ENCODE measurements at regions not wholly inside any gene's neighbourhood (a gene's known extent, or its start where the extent isn't known, plus 50 kb on each side); places are given as distances from the start of the nearest gene placed in this dataset.

GRCh38 chr20:40591536-40591935, 97.5 kb downstream of the MAFB start:
- DNase-seq (ENCODE audit: low read depth in 4 of 4, low spot score in 3 of 4), result no peak

GRCh38 chr20:40591119-40591518, 97.9 kb downstream of the MAFB start:
- DNase-seq (ENCODE audit: low read depth in 4 of 4, low spot score in 3 of 4), result no peak

- no peak for DNase-seq (ENCODE audit: low read depth in 4 of 4, low spot score in 3 of 4)
These were observed 99.5 kb downstream of the MAFB start for GRCh38 chr20:40589581-40589980.

- no peak for DNase-seq (ENCODE audit: low read depth in 4 of 4, low spot score in 3 of 4)
These were observed 100.1 kb downstream of the MAFB start for GRCh38 chr20:40588891-40589290.

- DNase-seq (ENCODE audit: low read depth in 4 of 4, low spot score in 3 of 4), result no peak
These were observed 102.0 kb downstream of the MAFB start for GRCh38 chr20:40587038-40587437.

- DNase-seq (ENCODE audit: low read depth in 4 of 4, low spot score in 3 of 4), result no peak
These were observed 104.8 kb downstream of the MAFB start for GRCh38 chr20:40584130-40584809.

- DNase-seq (ENCODE audit: low read depth in 4 of 4, low spot score in 3 of 4), result no peak
These were observed 105.4 kb downstream of the MAFB start for GRCh38 chr20:40583636-40584035.

- no peak for DNase-seq (ENCODE audit: low read depth in 4 of 4, low spot score in 3 of 4)
These were observed 105.8 kb downstream of the MAFB start for GRCh38 chr20:40583205-40583604.

- DNase-seq (ENCODE audit: low read depth in 4 of 4, low spot score in 3 of 4), result no peak
These were observed 106.5 kb downstream of the MAFB start for GRCh38 chr20:40582531-40582930.

GRCh38 chr20:40579701-40580100, 109.3 kb downstream of the MAFB start:
- no peak for DNase-seq (ENCODE audit: low read depth in 4 of 4, low spot score in 3 of 4)

- no peak for DNase-seq (ENCODE audit: low read depth in 4 of 4, low spot score in 3 of 4)
These were observed 110.1 kb downstream of the MAFB start for GRCh38 chr20:40578961-40579360.

GRCh38 chr20:40575851-40576250, 113.2 kb downstream of the MAFB start:
- no peak for DNase-seq (ENCODE audit: low read depth in 4 of 4, low spot score in 3 of 4)

- no peak for DNase-seq (ENCODE audit: low read depth in 4 of 4, low spot score in 3 of 4)
These were observed 116.8 kb downstream of the MAFB start for GRCh38 chr20:40572251-40572650.

- DNase-seq (ENCODE audit: low read depth in 4 of 4, low spot score in 3 of 4), result no peak
These were observed 117.4 kb downstream of the MAFB start for GRCh38 chr20:40571639-40572038.

GRCh38 chr20:40568200-40568599, 120.8 kb downstream of the MAFB start:
- DNase-seq (ENCODE audit: low read depth in 4 of 4, low spot score in 3 of 4), result no peak

- DNase-seq (ENCODE audit: low read depth in 4 of 4, low spot score in 3 of 4), result no peak
These were observed 123.4 kb downstream of the MAFB start for GRCh38 chr20:40565682-40566040.

- no peak for DNase-seq (ENCODE audit: low read depth in 4 of 4, low spot score in 3 of 4)
These were observed 123.9 kb downstream of the MAFB start for GRCh38 chr20:40565001-40565681.

- peak in 2 of 4 donors; percentile 31 to 38 for DNase-seq (ENCODE audit: low read depth in 4 of 4, low spot score in 3 of 4)
These were observed 125.6 kb downstream of the MAFB start for GRCh38 chr20:40563296-40563950.

- no peak for DNase-seq (ENCODE audit: low read depth in 4 of 4, low spot score in 3 of 4)
These were observed 127.0 kb downstream of the MAFB start for GRCh38 chr20:40562031-40562430.

GRCh38 chr20:40561187-40561586, 127.8 kb downstream of the MAFB start:
- DNase-seq (ENCODE audit: low read depth in 4 of 4, low spot score in 3 of 4), result no peak

GRCh38 chr20:40558212-40558611, 130.8 kb downstream of the MAFB start:
- DNase-seq (ENCODE audit: low read depth in 4 of 4, low spot score in 3 of 4), result no peak

- no peak for DNase-seq (ENCODE audit: low read depth in 4 of 4, low spot score in 3 of 4)
These were observed 137.9 kb downstream of the MAFB start for GRCh38 chr20:40551125-40551530.
